AG09309 (cell line): ENCODE measurements at regions not wholly inside any gene's neighbourhood (a gene's known extent, or its start where the extent isn't known, plus 50 kb on each side); places are given as distances from the start of the nearest gene placed in this dataset.

Source experiments
- DNase-seq: peaks from one replicate; pipeline ENCODE4 v3.0.0-alpha.2; 2010; ENCODE audit warnings: low read depth
- H3K4me3 ChIP-seq: 2 replicates; pipeline ENCODE4 v1.5.1; 2011; ENCODE audit warnings: mild to moderate bottlenecking, low read depth, low read length, moderate library complexity; ENCODE audit not compliant: control insufficient read depth
- TF ChIP-seq, protein P1 (sequence below): IDR thresholded peaks from 2 replicates; pipeline ENCODE4 v1.5.1; 2011; ENCODE audit warnings: mild to moderate bottlenecking, low read depth, low read length, inconsistent platforms; ENCODE audit not compliant: insufficient read depth, control insufficient read depth; ENCODE audit errors: missing control alignments

GRCh38 chrX:87337267-87337666, 180.3 kb upstream of the KLHL4 start:
- H3K4me3 ChIP-seq, result no peak overlapping the region
- no peak for DNase-seq

GRCh38 chrX:87338510-87338909, 179.1 kb upstream of the KLHL4 start:
- H3K4me3 ChIP-seq, result no peak overlapping the region
- DNase-seq, result no peak
- TF ChIP-seq, protein P1, sequence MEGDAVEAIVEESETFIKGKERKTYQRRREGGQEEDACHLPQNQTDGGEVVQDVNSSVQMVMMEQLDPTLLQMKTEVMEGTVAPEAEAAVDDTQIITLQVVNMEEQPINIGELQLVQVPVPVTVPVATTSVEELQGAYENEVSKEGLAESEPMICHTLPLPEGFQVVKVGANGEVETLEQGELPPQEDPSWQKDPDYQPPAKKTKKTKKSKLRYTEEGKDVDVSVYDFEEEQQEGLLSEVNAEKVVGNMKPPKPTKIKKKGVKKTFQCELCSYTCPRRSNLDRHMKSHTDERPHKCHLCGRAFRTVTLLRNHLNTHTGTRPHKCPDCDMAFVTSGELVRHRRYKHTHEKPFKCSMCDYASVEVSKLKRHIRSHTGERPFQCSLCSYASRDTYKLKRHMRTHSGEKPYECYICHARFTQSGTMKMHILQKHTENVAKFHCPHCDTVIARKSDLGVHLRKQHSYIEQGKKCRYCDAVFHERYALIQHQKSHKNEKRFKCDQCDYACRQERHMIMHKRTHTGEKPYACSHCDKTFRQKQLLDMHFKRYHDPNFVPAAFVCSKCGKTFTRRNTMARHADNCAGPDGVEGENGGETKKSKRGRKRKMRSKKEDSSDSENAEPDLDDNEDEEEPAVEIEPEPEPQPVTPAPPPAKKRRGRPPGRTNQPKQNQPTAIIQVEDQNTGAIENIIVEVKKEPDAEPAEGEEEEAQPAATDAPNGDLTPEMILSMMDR, result no peak

More at GRCh38 chrX:87337267-87337666, 180.3 kb upstream of the KLHL4 start:
- TF ChIP-seq, protein P1, result no peak

DNA sequence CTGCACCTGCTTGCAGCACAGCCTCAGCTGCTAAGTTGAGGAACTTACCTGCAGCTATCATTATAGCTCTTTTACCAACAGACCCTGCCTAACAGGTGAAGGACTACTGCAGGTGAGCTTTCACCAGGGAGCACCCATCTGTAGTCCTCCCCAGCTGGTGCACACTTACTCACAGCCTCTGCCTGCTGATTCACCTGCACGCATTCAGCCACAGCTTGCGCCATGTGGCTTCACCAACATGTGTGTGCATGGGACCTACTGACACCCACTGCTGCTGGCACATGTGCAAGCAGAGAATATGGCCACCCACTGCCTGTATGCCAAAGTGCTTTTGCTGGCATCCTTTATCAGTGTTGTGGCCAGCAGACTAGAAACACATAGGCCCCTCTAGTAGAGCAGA, 146.7 kb upstream of the KLHL4 start:
- DNase-seq, result no peak
- H3K4me3 ChIP-seq, result no peak overlapping the region
- TF ChIP-seq, protein P1, result no peak

GRCh38 chrX:87374324-87374723, 143.3 kb upstream of the KLHL4 start:
- H3K4me3 ChIP-seq, result no peak overlapping the region
- DNase-seq, result no peak
- TF ChIP-seq, protein P1, result no peak

GRCh38 chrX:87376896-87377295, 140.7 kb upstream of the KLHL4 start:
- TF ChIP-seq, protein P1, result no peak
- H3K4me3 ChIP-seq, result no peak overlapping the region
- no peak for DNase-seq

DNA sequence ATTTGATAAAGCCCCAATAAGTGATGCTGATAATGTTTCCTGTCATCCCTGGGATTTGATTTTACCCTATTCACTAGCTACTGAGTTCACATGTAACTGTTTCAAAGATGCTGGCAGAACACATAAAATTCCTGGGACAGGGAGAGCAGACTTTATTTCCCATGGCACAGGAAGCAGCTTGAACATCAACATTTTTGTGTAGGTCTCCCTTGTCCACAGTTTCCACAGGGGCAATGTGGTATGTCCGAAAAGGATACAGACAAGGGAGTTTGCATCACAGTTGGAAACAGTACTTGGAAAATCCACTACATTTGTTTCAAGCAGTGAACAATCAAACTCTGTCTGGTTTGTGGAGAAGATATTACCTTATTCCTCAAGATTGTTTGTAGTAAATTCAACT, 129.2 kb upstream of the KLHL4 start:
- TF ChIP-seq, protein P1, result no peak
- H3K4me3 ChIP-seq, result no peak overlapping the region
- no peak for DNase-seq

GRCh38 chrX:87391742-87392141, 125.9 kb upstream of the KLHL4 start:
- TF ChIP-seq, protein P1, result no peak
- DNase-seq, result no peak
- H3K4me3 ChIP-seq, result no peak overlapping the region
